ENCODE measurements at regions not wholly inside any gene's neighbourhood (a gene's known extent, or its start where the extent isn't known, plus 50 kb on each side); places are given as distances from the start of the nearest gene placed in this dataset.

DNA sequence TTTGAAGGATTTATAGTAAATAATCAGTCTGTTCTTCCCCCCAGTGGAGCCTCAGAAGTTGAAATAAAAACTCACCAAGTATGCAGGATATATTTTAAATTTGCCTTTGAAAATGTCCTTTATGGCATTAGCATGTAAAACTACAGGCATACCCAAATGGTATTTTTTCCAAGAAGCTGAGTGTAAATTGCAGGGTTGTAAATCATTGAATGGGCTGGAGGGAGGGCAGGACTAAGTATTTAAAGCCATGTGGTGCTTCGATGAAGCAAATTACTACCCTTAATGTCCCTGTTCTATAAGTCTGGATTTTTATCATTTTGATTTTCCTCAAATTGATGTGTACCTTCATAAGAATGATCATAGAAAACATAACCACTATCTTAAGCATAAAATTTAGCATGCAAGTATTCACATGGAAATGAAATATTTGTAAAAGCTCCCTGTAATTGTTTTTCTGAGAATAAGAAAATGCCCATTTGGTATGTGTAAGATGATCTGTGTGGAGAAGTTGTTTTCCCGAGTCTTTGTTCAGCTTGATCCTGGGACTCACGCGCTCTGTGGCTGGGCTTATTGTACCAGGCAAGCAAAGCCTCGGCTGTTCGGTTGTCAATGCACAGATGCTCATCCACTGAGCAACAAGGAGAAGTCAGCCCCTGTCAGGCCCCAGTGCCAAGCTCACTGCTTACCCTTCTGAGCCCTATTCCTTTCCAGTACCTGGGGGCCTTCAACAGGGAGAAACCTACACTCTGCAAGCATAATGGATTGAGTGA, 66.7 kb downstream of the CD164 start:
- no peaks in the 10 kb centered on the region for H3K27me3 ChIP-seq (ENCODE audit: insufficient read depth, low read depth)
- H3F3A ChIP-seq (ENCODE audit: insufficient read depth, low read depth), result no peaks in the 10 kb centered on the region
- H3K9me2 ChIP-seq (ENCODE audit: insufficient read depth), result no peaks in the 10 kb centered on the region
- TF ChIP-seq, protein P1, sequence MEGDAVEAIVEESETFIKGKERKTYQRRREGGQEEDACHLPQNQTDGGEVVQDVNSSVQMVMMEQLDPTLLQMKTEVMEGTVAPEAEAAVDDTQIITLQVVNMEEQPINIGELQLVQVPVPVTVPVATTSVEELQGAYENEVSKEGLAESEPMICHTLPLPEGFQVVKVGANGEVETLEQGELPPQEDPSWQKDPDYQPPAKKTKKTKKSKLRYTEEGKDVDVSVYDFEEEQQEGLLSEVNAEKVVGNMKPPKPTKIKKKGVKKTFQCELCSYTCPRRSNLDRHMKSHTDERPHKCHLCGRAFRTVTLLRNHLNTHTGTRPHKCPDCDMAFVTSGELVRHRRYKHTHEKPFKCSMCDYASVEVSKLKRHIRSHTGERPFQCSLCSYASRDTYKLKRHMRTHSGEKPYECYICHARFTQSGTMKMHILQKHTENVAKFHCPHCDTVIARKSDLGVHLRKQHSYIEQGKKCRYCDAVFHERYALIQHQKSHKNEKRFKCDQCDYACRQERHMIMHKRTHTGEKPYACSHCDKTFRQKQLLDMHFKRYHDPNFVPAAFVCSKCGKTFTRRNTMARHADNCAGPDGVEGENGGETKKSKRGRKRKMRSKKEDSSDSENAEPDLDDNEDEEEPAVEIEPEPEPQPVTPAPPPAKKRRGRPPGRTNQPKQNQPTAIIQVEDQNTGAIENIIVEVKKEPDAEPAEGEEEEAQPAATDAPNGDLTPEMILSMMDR (conservative IDR thresholded peaks at IDR 0.05), result no peak
- TF ChIP-seq EZH2 (IDR thresholded peaks at IDR 0.05; ENCODE audit: low read depth), result no peak
- no peak overlapping the region for H3K4me3 ChIP-seq
- ChIA-PET CTCF (no interaction called here), POLR2A (ENCODE audit: unreplicated experiment) (no interaction called here)
- no TSS peak for BruUV-seq (replicated peaks)
- intact Hi-C loops (cut with micrococcal nuclease; ENCODE audit: unreplicated experiment), result no loop called here
- H3K27ac ChIP-seq, result no peak overlapping the region
- H3K79me2 ChIP-seq (ENCODE audit: low read depth), result no peaks in the 10 kb centered on the region
- no peaks in the 10 kb centered on the region for H3K36me3 ChIP-seq (ENCODE audit: low read depth)
- H3K4me2 ChIP-seq, result no peak overlapping the region
- no peaks in the 10 kb centered on the region for H3K9me3 ChIP-seq (ENCODE audit: insufficient read depth, low read depth)
- H3K4me1 ChIP-seq (replicated peaks; ENCODE audit: insufficient read depth), result no peaks in the 10 kb centered on the region
- no peak for DNase-seq
- no peaks in the 10 kb centered on the region for H4K20me1 ChIP-seq (ENCODE audit: insufficient read depth)
- no peak overlapping the region for H2AFZ ChIP-seq

DNA sequence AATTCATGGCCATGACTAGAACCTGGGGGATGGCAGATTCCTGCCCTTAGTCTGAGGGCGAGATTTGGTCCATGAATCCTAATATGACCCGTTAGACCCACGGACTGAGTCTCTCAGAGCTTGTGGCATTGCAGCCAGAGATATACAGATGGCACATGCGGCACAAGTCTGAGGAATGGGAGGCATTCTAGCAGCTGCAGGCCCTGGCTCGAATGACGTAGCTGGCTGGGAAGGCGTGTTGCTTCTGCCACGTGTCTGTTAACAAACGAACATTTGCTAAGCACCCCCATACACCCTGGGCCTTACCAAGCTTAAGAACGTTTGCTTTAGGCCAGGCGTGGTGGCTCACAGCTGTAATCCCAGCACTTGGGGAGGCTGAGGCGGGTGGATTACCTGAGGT, 68.0 kb downstream of the CD164 start:
- BruUV-seq (replicated peaks), result no TSS peak

DNA sequence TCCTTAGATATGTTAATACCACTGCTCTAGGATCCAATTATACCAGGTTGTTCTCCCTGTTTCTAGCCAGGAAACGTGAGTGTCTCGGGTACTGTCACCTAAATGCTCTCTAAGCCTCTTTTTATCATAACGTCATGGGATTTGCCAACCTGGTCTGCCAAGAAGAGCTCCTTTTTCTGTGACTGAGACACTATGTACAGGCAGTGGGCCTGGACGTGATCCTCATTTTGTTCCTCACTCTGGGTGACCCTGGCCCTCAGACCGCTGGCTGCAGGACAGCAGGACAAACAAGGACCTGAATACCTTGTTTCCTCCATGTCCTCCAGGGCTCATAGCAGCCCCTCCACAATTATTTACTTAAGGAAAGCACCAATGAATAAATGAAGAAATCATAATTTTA, 69.1 kb downstream of the CD164 start:
- no peaks in the 10 kb centered on the region for H3K36me3 ChIP-seq (ENCODE audit: low read depth)
- H3F3A ChIP-seq (ENCODE audit: insufficient read depth, low read depth), result no peaks in the 10 kb centered on the region
- TF ChIP-seq, protein P1 (conservative IDR thresholded peaks at IDR 0.05), result no peak
- TF ChIP-seq EZH2 (IDR thresholded peaks at IDR 0.05; ENCODE audit: low read depth), result no peak
- ChIA-PET POLR2A (ENCODE audit: unreplicated experiment) (no interaction called here), CTCF (interaction anchor here (0.6 kb wide), 1 partner anchor 85 kb away, joined by 3 read pairs; no protein-coding TSS in a partner anchor)
- no TSS peak for BruUV-seq (replicated peaks)
- H3K79me2 ChIP-seq (ENCODE audit: low read depth), result no peaks in the 10 kb centered on the region
- no peaks in the 10 kb centered on the region for H3K27me3 ChIP-seq (ENCODE audit: insufficient read depth, low read depth)
- H3K4me2 ChIP-seq, result no peak overlapping the region
- H3K9me2 ChIP-seq (ENCODE audit: insufficient read depth), result no peaks in the 10 kb centered on the region
- no peak for DNase-seq
- peaks cover 7% of the 10 kb centered on the region for H3K4me1 ChIP-seq (replicated peaks; ENCODE audit: insufficient read depth)
- no peaks in the 10 kb centered on the region for H3K9me3 ChIP-seq (ENCODE audit: insufficient read depth, low read depth)
- no peak overlapping the region for H3K4me3 ChIP-seq
- H4K20me1 ChIP-seq (ENCODE audit: insufficient read depth), result no peaks in the 10 kb centered on the region
- H2AFZ ChIP-seq, result no peak overlapping the region
- intact Hi-C loops (cut with micrococcal nuclease; ENCODE audit: unreplicated experiment), result no loop called here
- no peak overlapping the region for H3K27ac ChIP-seq

More for the DNA sequence above, 68.0 kb downstream of the CD164 start:
- no peaks in the 10 kb centered on the region for H3K36me3 ChIP-seq (ENCODE audit: low read depth)
- no peaks in the 10 kb centered on the region for H3K79me2 ChIP-seq (ENCODE audit: low read depth)
- TF ChIP-seq EZH2 (IDR thresholded peaks at IDR 0.05; ENCODE audit: low read depth), result no peak
- TF ChIP-seq, protein P1 (conservative IDR thresholded peaks at IDR 0.05), result no peak
- no peaks in the 10 kb centered on the region for H3K27me3 ChIP-seq (ENCODE audit: insufficient read depth, low read depth)
- POLR2A ChIA-PET (ENCODE audit: unreplicated experiment), result interaction anchor here (0.6 kb wide), 1 partner anchor 898 kb away, joined by 5 read pairs; no protein-coding TSS in a partner anchor
- no peaks in the 10 kb centered on the region for H3F3A ChIP-seq (ENCODE audit: insufficient read depth, low read depth)
- intact Hi-C loops (cut with micrococcal nuclease; ENCODE audit: unreplicated experiment), result no loop called here
- no peak overlapping the region for H3K4me3 ChIP-seq
- no peak overlapping the region for H3K4me2 ChIP-seq
- H3K27ac ChIP-seq, result no peak overlapping the region
- no peaks in the 10 kb centered on the region for H3K9me2 ChIP-seq (ENCODE audit: insufficient read depth)
- no peaks in the 10 kb centered on the region for H3K9me3 ChIP-seq (ENCODE audit: insufficient read depth, low read depth)
- no peak for DNase-seq
- H2AFZ ChIP-seq, result no peak overlapping the region
- no peaks in the 10 kb centered on the region for H3K4me1 ChIP-seq (replicated peaks; ENCODE audit: insufficient read depth)
- no peaks in the 10 kb centered on the region for H4K20me1 ChIP-seq (ENCODE audit: insufficient read depth)
- CTCF ChIA-PET, result interaction anchor here (0.6 kb wide), 1 partner anchor 70 kb away, joined by 4 read pairs; no protein-coding TSS in a partner anchor

Data from PC-9 (cell line).